B cell (primary cell): ENCODE measurements at regions not wholly inside any gene's neighbourhood (a gene's known extent, or its start where the extent isn't known, plus 50 kb on each side); places are given as distances from the start of the nearest gene placed in this dataset.

Source experiments
- ATAC-seq: fragments of 200-7000 bp; cut with Tn5 transposase; one replicate; pipeline ENCODE4 v1.10.0; 2021; ENCODE audit warnings: low read depth, mild to moderate bottlenecking, moderate number of reproducible peaks, moderate library complexity
- CTCF ChIA-PET: fragments of 350-600 bp; sonication (Branson Sonifier 250); formaldehyde crosslinking; loops from one replicate; lab custom pipeline; 2021; ENCODE audit warnings: antibody characterized with exemption, inconsistent platforms; lab: Charles Lee
- POLR2A ChIA-PET: fragments of 350-600 bp; sonication (Branson Sonifier 250); formaldehyde crosslinking; loops from one replicate; lab custom pipeline; 2021; ENCODE audit warnings: antibody characterized with exemption; lab: Charles Lee
- DNase-seq: peaks from one replicate; pipeline ENCODE4 v3.0.0; 2013
- H2AFZ ChIP-seq: 2 replicates; pipeline ENCODE4 v1.6.1; 2012; ENCODE audit warnings: mild to moderate bottlenecking, low read depth, low read length; ENCODE audit not compliant: insufficient read depth, poor library complexity, severe bottlenecking
- H3K27ac ChIP-seq, 2 donors: 1 replicate in 1 of 2; 2 replicates in 1 of 2; pipeline ENCODE4 v1.5.1; 2012 to 2013; ENCODE audit warnings: low read length in 2 of 2, mild to moderate bottlenecking in 2 of 2, moderate library complexity in 1 of 2
- H3K27me3 ChIP-seq, 4 experiments: fragments of 200-600 bp in 1 of 4; sonication (generic) in 1 of 4; replicated peaks in 1 of 4; 1 replicate in 2 of 4; 2 replicates in 2 of 4; pipeline versions ENCODE4 v1.6.1 to v1.7.0; 2013 to 2016; ENCODE audit warnings: low read length in 3 of 4, mild to moderate bottlenecking in 2 of 4, mixed read lengths in 1 of 4, moderate library complexity in 1 of 4; ENCODE audit not compliant: insufficient read depth in 4 of 4, control insufficient read depth in 3 of 4; ENCODE audit errors: control extremely low read depth in 1 of 4
- H3K36me3 ChIP-seq, 2 experiments: replicated peaks in 1 of 2; 1 replicate in 1 of 2; 2 replicates in 1 of 2; pipeline versions ENCODE4 v1.6.1 to v1.7.1; 2013; ENCODE audit warnings: low read length in 1 of 2; ENCODE audit not compliant: insufficient read depth in 2 of 2, control insufficient read depth in 1 of 2; ENCODE audit errors: control extremely low read depth in 1 of 2, extremely low read depth in 1 of 2
- H3K4me1 ChIP-seq, 2 donors: fragments of 200-600 bp in 1 of 2; sonication (generic) in 1 of 2; 1 replicate in 1 of 2; 2 replicates in 1 of 2; pipeline versions ENCODE4 v1.5.1 to v1.6.1; 2013 to 2017; ENCODE audit warnings: low read length in 2 of 2; ENCODE audit not compliant: control insufficient read depth in 2 of 2, insufficient read depth in 2 of 2
- H3K4me2 ChIP-seq: replicated peaks from 2 replicates; pipeline ENCODE3; 2012; ENCODE audit warnings: mild to moderate bottlenecking, low read depth, low read length; ENCODE audit not compliant: poor library complexity, severe bottlenecking
- H3K4me3 ChIP-seq, 5 experiments: fragments of 200-600 bp in 1 of 5; sonication (generic) in 1 of 5; 1 replicate in 3 of 5; 2 replicates in 2 of 5; pipeline versions ENCODE4 v1.5.1 to v1.7.0; 2011 to 2016; ENCODE audit warnings: low read length in 4 of 5, mild to moderate bottlenecking in 4 of 5, low read depth in 2 of 5, control low read depth in 1 of 5, moderate library complexity in 1 of 5; ENCODE audit not compliant: insufficient read depth in 1 of 5; ENCODE audit errors: control extremely low read depth in 1 of 5, extremely low read depth in 1 of 5
- H3K79me2 ChIP-seq: fragments of 200-600 bp; sonication (generic); one replicate; pipeline ENCODE4 v1.6.0; 2016; ENCODE audit warnings: low read length; ENCODE audit not compliant: control insufficient read depth, insufficient read depth
- H3K9ac ChIP-seq: fragments of 200-600 bp; sonication (generic); 2 replicates; pipeline ENCODE4 v1.6.1; 2017; ENCODE audit warnings: mild to moderate bottlenecking, low read length, moderate library complexity
- H3K9me3 ChIP-seq, 3 donors: one replicate each; pipeline versions ENCODE4 v1.6.1 to v1.7.1; 2013; ENCODE audit warnings: low read length in 2 of 3; ENCODE audit not compliant: control insufficient read depth in 2 of 3, insufficient read depth in 1 of 3; ENCODE audit errors: control extremely low read depth in 1 of 3
- H4K20me1 ChIP-seq: 2 replicates; pipeline ENCODE4 v1.6.0; 2012; ENCODE audit warnings: mild to moderate bottlenecking, low read length; ENCODE audit not compliant: insufficient read depth, control insufficient read depth, poor library complexity, severe bottlenecking
- H3K27ac Mint-ChIP-seq: one replicate; pipeline ENCODE4 v1.8.0; 2021; ENCODE audit warnings: mixed read lengths
- H3K27me3 Mint-ChIP-seq: one replicate; pipeline ENCODE4 v1.8.0; 2021; ENCODE audit warnings: mixed read lengths
- H3K4me1 Mint-ChIP-seq: one replicate; pipeline ENCODE4 v1.8.0; 2021; ENCODE audit warnings: mixed read lengths
- H3K4me3 Mint-ChIP-seq: one replicate; pipeline ENCODE4 v1.8.0; 2021; ENCODE audit warnings: mixed read lengths
- H3K9me3 Mint-ChIP-seq: one replicate; pipeline ENCODE4 v1.8.0; 2022; ENCODE audit warnings: mixed read lengths; ENCODE audit not compliant: insufficient read depth
- CTCF ChIP-seq: fragments of 200-600 bp; IDR thresholded peaks from one replicate; pipeline ENCODE4 v1.8.0; 2022; ENCODE audit warnings: antibody characterized with exemption, mild to moderate bottlenecking
- EZH2 ChIP-seq: IDR thresholded peaks from 2 replicates; pipeline ENCODE4 v1.6.1; 2012; ENCODE audit warnings: borderline replicate concordance, low read depth, mild to moderate bottlenecking, moderate library complexity, low read length; ENCODE audit not compliant: insufficient read depth, poor library complexity, severe bottlenecking
- WGBS: methylation state at CpG from one replicate; pipeline ENCODE4 v1.1.5; 2013; ENCODE audit warnings: missing lambda C conversion rate; ENCODE audit not compliant: insufficient coverage; 5-methylcytosine and 5-hydroxymethylcytosine counted together
- intact Hi-C: fragments of 100-400 bp; cut with micrococcal nuclease; formaldehyde crosslinking; loops from one replicate; pipeline ENCODE4 v1.10.0; 2022

- Histone ChIP-seq H3K27me3 (no peaks in the 10 kb centered on the region), H3K4me3 (no peak overlapping the region), H3K36me3 (no peaks in the 10 kb centered on the region), H4K20me1 (no peaks in the 10 kb centered on the region), H3K9me3 (no peaks in the 10 kb centered on the region), H3K4me1 (no peaks in the 10 kb centered on the region), H3K9ac (no peak overlapping the region), H3K27ac (no peak overlapping the region), H2AFZ (no peak overlapping the region), H3K79me2 (no peaks in the 10 kb centered on the region), H3K4me2 (no peak overlapping the region)
- H3K27me3 Mint-ChIP-seq = no peaks in the 10 kb centered on the region
- no peaks in the 10 kb centered on the region for H3K4me1 Mint-ChIP-seq
- no peak for DNase-seq
- intact Hi-C loops = no loop called here
- POLR2A ChIA-PET = no interaction called here
- WGBS = no CpG with 5 or more reads among the region's 2 CpGs
- no peaks in the 10 kb centered on the region for H3K9me3 Mint-ChIP-seq
- no peak overlapping the region for H3K27ac Mint-ChIP-seq
- TF ChIP-seq CTCF = no peak
- no peak for TF ChIP-seq EZH2
- CTCF ChIA-PET = no interaction called here
- ATAC-seq = no peak
- H3K4me3 Mint-ChIP-seq = no peak overlapping the region
These were observed 183.6 kb upstream of the PMFBP1 start for GRCh38 chr16:72355561-72355960.

GRCh38 chr16:72349719-72350118 lies 177.8 kb upstream of the PMFBP1 start:
- H3K4me1 ChIP-seq = no peaks in the 10 kb centered on the region
- H3K4me1 Mint-ChIP-seq = no peaks in the 10 kb centered on the region
- no peak overlapping the region for H3K27ac ChIP-seq
- H3K27ac Mint-ChIP-seq = no peak overlapping the region
- H4K20me1 ChIP-seq = no peaks in the 10 kb centered on the region
- intact Hi-C loops = no loop called here
- H3K9me3 ChIP-seq = no peaks in the 10 kb centered on the region
- no peaks in the 10 kb centered on the region for H3K27me3 Mint-ChIP-seq
- ATAC-seq (no peak), DNase-seq (no peak)
- no peak overlapping the region for H2AFZ ChIP-seq
- POLR2A ChIA-PET = no interaction called here
- no peaks in the 10 kb centered on the region for H3K27me3 ChIP-seq
- no peak overlapping the region for H3K4me3 ChIP-seq
- H3K4me3 Mint-ChIP-seq = no peak overlapping the region
- no peaks in the 10 kb centered on the region for H3K9me3 Mint-ChIP-seq
- H3K9ac ChIP-seq = no peak overlapping the region
- CTCF ChIA-PET = no interaction called here
- H3K4me2 ChIP-seq = no peak overlapping the region
- 93% methylated on average over 3 of the region's 3 CpGs for WGBS
- H3K79me2 ChIP-seq = no peaks in the 10 kb centered on the region
- peaks cover 0 to 1% of the 10 kb centered on the region in 2 experiments for H3K36me3 ChIP-seq
- TF ChIP-seq CTCF (no peak), EZH2 (no peak)
